Gastrocnemius medialis (tissue), 4 donors: ENCODE measurements at regions not wholly inside any gene's neighbourhood (a gene's known extent, or its start where the extent isn't known, plus 50 kb on each side); places are given as distances from the start of the nearest gene placed in this dataset.

Experiments
- ATAC-seq, 2 donors: fragments of 150-250 bp; one replicate each; pipeline ENCODE4 v1.9.1; 2016
- DNase-seq, 2 donors: peaks; one replicate each; pipeline ENCODE4 v3.0.0-alpha.2; 2019
- H3K27ac ChIP-seq, 4 donors: fragments of 200-600 bp; sonication (generic); 1 replicate in 1 of 4; 2 replicates in 3 of 4; pipeline ENCODE4 v1.5.1; 2016 to 2018; ENCODE audit warnings: mild to moderate bottlenecking in 2 of 4, moderate library complexity in 1 of 4
- H3K27me3 ChIP-seq, 3 donors: fragments of 200-600 bp; sonication (generic) in 2 of 3; 1 replicate in 1 of 3; 2 replicates in 2 of 3; pipeline versions ENCODE4 v1.5.1 to v1.6.0; 2016 to 2019; ENCODE audit warnings: mild to moderate bottlenecking in 1 of 3, moderate library complexity in 1 of 3
- H3K36me3 ChIP-seq, 2 donors: fragments of 200-600 bp; sonication (generic) in 1 of 2; one replicate each; pipeline ENCODE4 v1.5.1; 2017 to 2018
- H3K4me1 ChIP-seq, 2 donors: fragments of 200-600 bp; sonication (generic) in 1 of 2; one replicate each; pipeline ENCODE4 v1.5.1; 2016 to 2017; ENCODE audit warnings: mild to moderate bottlenecking in 2 of 2
- H3K4me3 ChIP-seq, 4 donors: fragments of 200-600 bp; sonication (generic) in 3 of 4; 1 replicate in 1 of 4; 2 replicates in 3 of 4; pipeline ENCODE4 v1.5.1; 2016 to 2019; ENCODE audit warnings: mild to moderate bottlenecking in 2 of 4
- H3K9me3 ChIP-seq, 3 donors: fragments of 200-600 bp; sonication (generic) in 2 of 3; 1 replicate in 1 of 3; 2 replicates in 2 of 3; pipeline ENCODE4 v1.5.1; 2016 to 2019
- CTCF ChIP-seq, 5 experiments: fragments of 450-650 bp in 3 of 5; fragments of 200-600 bp in 2 of 5; sonication (generic) in 2 of 5; IDR thresholded peaks in 4 of 5; conservative IDR thresholded peaks in 1 of 5; 1 replicate in 4 of 5; 2 replicates in 1 of 5; pipeline ENCODE4 v1.5.1; 2016 to 2019; ENCODE audit warnings: antibody characterized with exemption in 5 of 5, mild to moderate bottlenecking in 3 of 5, moderate library complexity in 3 of 5
- POLR2A ChIP-seq, 2 donors: fragments of 450-650 bp; IDR thresholded peaks; one replicate each; pipeline ENCODE4 v1.6.1; 2017; ENCODE audit warnings: antibody characterized with exemption in 2 of 2, mild to moderate bottlenecking in 2 of 2, moderate library complexity in 2 of 2
- in situ Hi-C, 4 donors: fragments of 200-750 bp; cut with MboI; loops; one replicate each; pipeline versions ENCODE4 v1.15.0 to v1.8.0; 2017; ENCODE audit warnings: low sequenced_read_pairs in 4 of 4
- intact Hi-C: fragments of 100-400 bp; cut with DNase I; formaldehyde crosslinking; loops from one replicate; pipeline ENCODE4 v1.15.1; 2023; ENCODE audit warnings: low total_unique reads

- no peak overlapping the region for H3K4me3 ChIP-seq
- no peaks in the 10 kb centered on the region for H3K4me1 ChIP-seq
- intact Hi-C loops = no loop called here
- H3K27me3 ChIP-seq = no peaks in the 10 kb centered on the region
- no peak overlapping the region for H3K27ac ChIP-seq
- DNase-seq = no peak
- no peaks in the 10 kb centered on the region for H3K36me3 ChIP-seq
- ATAC-seq = no peak
- in situ Hi-C loops = no loop called here
- TF ChIP-seq POLR2A (IDR thresholded peaks at IDR 0.05) (no peak), CTCF (IDR thresholded peaks at IDR 0.05 in 4 of 5, conservative IDR thresholded peaks at IDR 0.05 in 1 of 5) (no peak)
- no peaks in the 10 kb centered on the region for H3K9me3 ChIP-seq
Observed at GRCh38 chr10:128744092-128744491, 617.9 kb upstream of the MKI67 start.

- H3K9me3 ChIP-seq = no peaks in the 10 kb centered on the region
- no peaks in the 10 kb centered on the region for H3K4me1 ChIP-seq
- no peaks in the 10 kb centered on the region for H3K27me3 ChIP-seq
- intact Hi-C loops (no loop called here), in situ Hi-C loops (no loop called here)
- ATAC-seq = no peak
- no peak overlapping the region for H3K27ac ChIP-seq
- no peaks in the 10 kb centered on the region for H3K36me3 ChIP-seq
- no peak overlapping the region for H3K4me3 ChIP-seq
- no peak for DNase-seq
- TF ChIP-seq CTCF (IDR thresholded peaks at IDR 0.05 in 4 of 5, conservative IDR thresholded peaks at IDR 0.05 in 1 of 5) (no peak), POLR2A (IDR thresholded peaks at IDR 0.05) (no peak)
Observed at GRCh38 chr10:128744811-128745305, 618.6 kb upstream of the MKI67 start.

GRCh38 chr10:128747582-128748346, 621.5 kb upstream of the MKI67 start:
- Histone ChIP-seq H3K27ac (no peak overlapping the region), H3K27me3 (no peaks in the 10 kb centered on the region), H3K9me3 (no peaks in the 10 kb centered on the region), H3K4me3 (no peak overlapping the region), H3K4me1 (no peaks in the 10 kb centered on the region), H3K36me3 (no peaks in the 10 kb centered on the region)
- TF ChIP-seq CTCF (IDR thresholded peaks at IDR 0.05 in 4 of 5, conservative IDR thresholded peaks at IDR 0.05 in 1 of 5) = no peak
- in situ Hi-C loops = no loop called here
- intact Hi-C loops = no loop called here
- ATAC-seq (no peak), DNase-seq (no peak)

GRCh38 chr10:128751284-128751683, 625.1 kb upstream of the MKI67 start:
- in situ Hi-C loops = no loop called here
- no peaks in the 10 kb centered on the region for H3K4me1 ChIP-seq
- no peaks in the 10 kb centered on the region for H3K36me3 ChIP-seq
- ATAC-seq = no peak
- no peak for DNase-seq
- no peaks in the 10 kb centered on the region for H3K27me3 ChIP-seq
- no peaks in the 10 kb centered on the region for H3K9me3 ChIP-seq
- H3K27ac ChIP-seq = no peak overlapping the region
- intact Hi-C loops = no loop called here
- no peak for TF ChIP-seq POLR2A (IDR thresholded peaks at IDR 0.05)
- H3K4me3 ChIP-seq = no peak overlapping the region

GRCh38 chr10:128751851-128752250, 625.6 kb upstream of the MKI67 start:
- Histone ChIP-seq H3K27ac (no peak overlapping the region), H3K27me3 (no peaks in the 10 kb centered on the region), H3K4me3 (no peak overlapping the region), H3K9me3 (no peaks in the 10 kb centered on the region), H3K4me1 (no peaks in the 10 kb centered on the region), H3K36me3 (no peaks in the 10 kb centered on the region)
- in situ Hi-C loops (no loop called here), intact Hi-C loops (no loop called here)
- TF ChIP-seq POLR2A (IDR thresholded peaks at IDR 0.05) (no peak), CTCF (IDR thresholded peaks at IDR 0.05 in 4 of 5, conservative IDR thresholded peaks at IDR 0.05 in 1 of 5) (no peak)
- ATAC-seq (no peak), DNase-seq (no peak)
